ENCODE measurements at regions not wholly inside any gene's neighbourhood (a gene's known extent, or its start where the extent isn't known, plus 50 kb on each side); places are given as distances from the start of the nearest gene placed in this dataset.

DNA sequence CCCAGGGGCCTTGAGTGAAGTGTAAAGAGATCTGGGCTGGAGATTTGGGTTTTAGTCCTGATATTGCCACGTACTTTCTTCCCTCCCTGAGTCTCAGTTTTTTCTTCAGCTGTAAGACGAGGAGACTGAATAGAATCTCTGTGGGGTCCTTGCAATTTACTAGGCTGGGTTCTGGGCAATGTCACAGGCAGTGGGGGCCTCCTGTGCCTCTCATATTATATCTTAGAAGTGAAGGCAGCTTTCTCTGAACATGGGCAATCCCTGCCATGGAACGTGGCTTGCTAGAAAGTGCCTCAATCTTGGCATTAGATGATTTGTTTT, 62.0 kb upstream of the PTPRJ start:
- 15 to 26% methylated on average over 3 of the region's 3 CpGs for WGBS, 2 donors
- ATAC-seq = peak in 1 of 4 donors; percentile 18
- no peaks in the 10 kb centered on the region for H3K9me3 ChIP-seq
- no peak for FAIRE-seq
- TF ChIP-seq, protein P1, sequence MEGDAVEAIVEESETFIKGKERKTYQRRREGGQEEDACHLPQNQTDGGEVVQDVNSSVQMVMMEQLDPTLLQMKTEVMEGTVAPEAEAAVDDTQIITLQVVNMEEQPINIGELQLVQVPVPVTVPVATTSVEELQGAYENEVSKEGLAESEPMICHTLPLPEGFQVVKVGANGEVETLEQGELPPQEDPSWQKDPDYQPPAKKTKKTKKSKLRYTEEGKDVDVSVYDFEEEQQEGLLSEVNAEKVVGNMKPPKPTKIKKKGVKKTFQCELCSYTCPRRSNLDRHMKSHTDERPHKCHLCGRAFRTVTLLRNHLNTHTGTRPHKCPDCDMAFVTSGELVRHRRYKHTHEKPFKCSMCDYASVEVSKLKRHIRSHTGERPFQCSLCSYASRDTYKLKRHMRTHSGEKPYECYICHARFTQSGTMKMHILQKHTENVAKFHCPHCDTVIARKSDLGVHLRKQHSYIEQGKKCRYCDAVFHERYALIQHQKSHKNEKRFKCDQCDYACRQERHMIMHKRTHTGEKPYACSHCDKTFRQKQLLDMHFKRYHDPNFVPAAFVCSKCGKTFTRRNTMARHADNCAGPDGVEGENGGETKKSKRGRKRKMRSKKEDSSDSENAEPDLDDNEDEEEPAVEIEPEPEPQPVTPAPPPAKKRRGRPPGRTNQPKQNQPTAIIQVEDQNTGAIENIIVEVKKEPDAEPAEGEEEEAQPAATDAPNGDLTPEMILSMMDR (IDR thresholded peaks at IDR 0.05) = no peak
- no peaks in the 10 kb centered on the region for H3K36me3 ChIP-seq
- H3K27me3 ChIP-seq = no peaks in the 10 kb centered on the region
- no peak for DNase-seq
- peak overlapping the region in 1 of 4 donors; percentile 18 for H3K4me3 ChIP-seq
- H3K27ac ChIP-seq = peak overlapping the region; percentile 71 to 88 (median 78)
- peaks cover 5 to 35% (median 31%) of the 10 kb centered on the region in 3 donors for H3K4me1 ChIP-seq
- intact Hi-C loops (cut with DNase I) = no loop called here

DNA sequence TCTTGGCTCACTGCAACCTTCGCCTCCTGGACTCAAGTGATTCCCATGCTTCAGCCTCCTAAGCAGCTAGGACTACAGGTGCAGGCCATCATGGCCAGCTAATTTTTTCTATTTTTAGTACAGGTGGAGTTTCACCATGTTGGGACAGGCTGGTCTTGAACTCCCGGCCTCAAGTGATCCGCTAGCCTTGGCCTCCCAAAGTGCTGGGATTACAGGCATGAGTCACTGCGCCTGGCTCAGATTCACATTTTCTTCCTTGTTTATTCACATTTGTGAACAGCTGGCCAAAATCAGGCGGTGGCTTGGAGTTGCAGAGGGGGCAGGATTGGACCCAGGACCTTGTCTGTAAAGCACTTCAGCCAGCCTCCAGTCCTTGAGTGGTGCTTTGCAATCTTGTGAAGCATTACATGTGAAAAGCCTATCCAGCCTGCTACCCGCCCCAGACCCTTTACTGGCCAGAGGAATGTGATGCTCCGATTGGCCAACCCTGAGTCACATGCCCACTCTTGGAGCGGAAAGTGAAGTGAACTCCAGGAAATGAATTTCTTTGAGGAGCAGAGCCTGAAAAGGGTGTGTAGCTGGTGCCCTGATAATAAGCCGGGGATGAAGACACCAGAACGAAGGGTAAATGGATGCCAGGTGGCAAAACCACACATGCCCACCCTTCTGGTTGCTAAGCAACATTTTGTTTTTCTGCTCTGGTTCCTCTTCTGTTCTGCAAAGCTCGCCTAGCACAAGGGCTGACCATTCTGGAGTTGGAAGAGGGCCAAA, 62.6 kb upstream of the PTPRJ start:
- 33 to 38% methylated on average over 11 of the region's 11 CpGs for WGBS, 2 donors
- H3K4me1 ChIP-seq = peaks cover 5 to 35% (median 30%) of the 10 kb centered on the region in 3 donors
- peak overlapping the region in 1 of 4 donors; percentile 18 for H3K4me3 ChIP-seq

DNA sequence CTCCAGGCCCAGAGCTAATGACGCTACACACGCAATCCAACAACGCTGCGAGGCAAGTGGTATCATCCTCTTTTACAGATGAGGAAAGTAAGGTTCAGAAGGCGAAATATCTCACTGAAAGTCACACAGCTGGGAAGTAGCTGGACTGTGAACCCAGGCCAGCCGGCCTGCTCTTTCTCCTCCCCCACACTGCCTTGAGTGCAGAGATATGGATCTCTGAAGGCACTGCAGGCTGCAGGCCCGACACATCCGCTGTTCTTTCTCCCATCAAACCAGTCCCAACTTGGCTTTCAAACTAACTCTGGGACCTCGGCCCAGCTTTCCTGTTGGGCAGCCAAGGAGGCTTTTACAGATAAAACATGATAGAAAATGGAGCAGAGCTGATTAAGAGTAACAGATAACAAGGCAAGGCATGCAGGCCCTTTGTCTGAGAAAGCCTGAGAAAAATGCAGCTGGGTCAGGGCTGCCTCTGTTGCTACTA, 64.0 kb upstream of the PTPRJ start:
- TF ChIP-seq, protein P1 (IDR thresholded peaks at IDR 0.05) = no peak
- H3K4me3 ChIP-seq = no peak overlapping the region
- DNase-seq (peak; percentile 61 to 82 (median 76)), ATAC-seq (peak; percentile 47 to 69 (median 61)), FAIRE-seq (no peak)
- peaks cover 5 to 35% (median 30%) of the 10 kb centered on the region in 3 donors for H3K4me1 ChIP-seq
- no peaks in the 10 kb centered on the region for H3K27me3 ChIP-seq
- no peaks in the 10 kb centered on the region for H3K9me3 ChIP-seq
- H3K27ac ChIP-seq = peak overlapping the region; percentile 41 to 88 (median 75)
- WGBS, 2 donors = 24 to 39% methylated on average over 9 of the region's 9 CpGs
- intact Hi-C loops (cut with DNase I) = no loop called here
- no peaks in the 10 kb centered on the region for H3K36me3 ChIP-seq

More for the DNA sequence above, 62.6 kb upstream of the PTPRJ start:
- intact Hi-C loops (cut with DNase I) = no loop called here
- DNase-seq (peak; percentile 70 to 93 (median 90)), FAIRE-seq (no peak), ATAC-seq (peak; percentile 82 to 88 (median 85))
- no peaks in the 10 kb centered on the region for H3K36me3 ChIP-seq
- TF ChIP-seq, protein P1 (IDR thresholded peaks at IDR 0.05) = no peak
- no peaks in the 10 kb centered on the region for H3K27me3 ChIP-seq
- peak overlapping the region; percentile 71 to 88 (median 78) for H3K27ac ChIP-seq
- H3K9me3 ChIP-seq = no peaks in the 10 kb centered on the region

DNA sequence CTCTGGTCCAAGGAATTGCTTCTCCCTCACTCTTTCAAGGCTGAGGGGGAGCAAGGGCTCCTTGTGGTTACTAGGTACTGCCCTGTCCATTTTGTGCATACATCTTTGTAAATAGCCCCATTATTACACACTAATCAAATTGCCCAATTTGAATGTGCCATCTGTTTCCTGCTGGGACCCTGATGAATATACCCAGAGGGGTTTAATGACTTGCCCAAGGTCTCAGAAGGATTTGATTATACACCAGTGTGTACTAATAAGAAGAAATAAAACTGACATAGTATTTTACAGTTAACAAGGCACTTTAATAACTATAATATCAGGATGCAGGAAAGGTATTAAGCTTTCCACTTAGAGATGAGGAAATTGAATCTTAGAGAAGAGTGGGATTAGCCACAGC, 64.6 kb upstream of the PTPRJ start:
- Histone ChIP-seq H3K27me3 (no peaks in the 10 kb centered on the region), H3K36me3 (no peaks in the 10 kb centered on the region), H3K27ac (peak overlapping the region in 3 of 4 donors; percentile 41 to 88 (median 79)), H3K4me3 (no peak overlapping the region), H3K9me3 (no peaks in the 10 kb centered on the region), H3K4me1 (peaks cover 5 to 35% (median 30%) of the 10 kb centered on the region in 3 donors)
- ATAC-seq (no peak), DNase-seq (no peak), FAIRE-seq (no peak)
- intact Hi-C loops (cut with DNase I) = no loop called here
- TF ChIP-seq, protein P1 (IDR thresholded peaks at IDR 0.05) = no peak

DNA sequence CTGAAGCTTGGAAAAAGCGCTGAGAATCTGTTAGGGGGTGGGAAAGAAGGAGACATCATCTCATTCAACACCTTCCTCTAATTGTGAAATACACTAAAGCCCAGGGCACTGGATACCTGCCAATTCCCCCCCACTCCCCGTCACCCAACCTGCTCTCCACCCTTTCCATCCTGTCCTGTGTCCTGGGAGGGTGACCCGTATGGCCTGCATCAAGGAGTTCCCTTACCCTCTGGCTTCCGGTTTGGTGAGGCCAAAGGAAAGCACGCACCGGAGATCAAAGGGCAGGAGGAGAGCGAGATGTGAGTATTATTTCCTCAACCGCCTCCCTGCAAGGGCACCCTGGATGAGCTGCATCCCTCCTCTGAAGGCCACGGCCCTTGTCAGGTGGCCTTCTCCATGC, 65.0 kb upstream of the PTPRJ start:
- TF ChIP-seq, protein P1 (IDR thresholded peaks at IDR 0.05) = no peak
- Histone ChIP-seq H3K9me3 (no peaks in the 10 kb centered on the region), H3K4me3 (no peak overlapping the region), H3K36me3 (no peaks in the 10 kb centered on the region), H3K4me1 (peaks cover 5 to 35% (median 30%) of the 10 kb centered on the region in 3 donors), H3K27me3 (no peaks in the 10 kb centered on the region), H3K27ac (peak overlapping the region in 3 of 4 donors; percentile 41 to 88 (median 79))
- intact Hi-C loops (cut with DNase I) = no loop called here
- ATAC-seq (no peak), DNase-seq (peak in 4 of 6 donors; percentile 31 to 46 (median 44)), FAIRE-seq (no peak)
- WGBS, 2 donors = 64 to 66% methylated on average over 9 of the region's 9 CpGs

Measured in pancreas (tissue), 10 donors.